ENCODE measurements at regions not wholly inside any gene's neighbourhood (a gene's known extent, or its start where the extent isn't known, plus 50 kb on each side); places are given as distances from the start of the nearest gene placed in this dataset.

- peak; percentile 41 for DNase-seq
Measured at GRCh38 chr9:107638521-107639310, 149.1 kb upstream of the KLF4 start.

GRCh38 chr9:107637421-107638420 is 148.2 kb upstream of the KLF4 start:
- peak; percentile 47 for DNase-seq

GRCh38 chr9:107636571-107637381 is 147.2 kb upstream of the KLF4 start:
- no peak for DNase-seq

GRCh38 chr9:107635803-107636174 is 146.2 kb upstream of the KLF4 start:
- DNase-seq, result no peak

GRCh38 chr9:107635101-107635802 is 145.7 kb upstream of the KLF4 start:
- DNase-seq, result no peak

- DNase-seq, result no peak
Measured at GRCh38 chr9:107633406-107633805, 143.8 kb upstream of the KLF4 start.

- no peak for DNase-seq
Measured at GRCh38 chr9:107632661-107633060, 143.1 kb upstream of the KLF4 start.

- DNase-seq, result no peak
Measured at GRCh38 chr9:107632216-107632615, 142.6 kb upstream of the KLF4 start.

GRCh38 chr9:107631788-107632187 is 142.2 kb upstream of the KLF4 start:
- DNase-seq, result no peak

- no peak for DNase-seq
Measured at GRCh38 chr9:107630156-107630555, 140.6 kb upstream of the KLF4 start.

- no peak for DNase-seq
Measured at GRCh38 chr9:107628444-107628843, 138.9 kb upstream of the KLF4 start.

GRCh38 chr9:107627781-107628180 is 138.2 kb upstream of the KLF4 start:
- DNase-seq, result no peak

GRCh38 chr9:107626118-107626517 is 136.5 kb upstream of the KLF4 start:
- no peak for DNase-seq

GRCh38 chr9:107625383-107625984 is 135.9 kb upstream of the KLF4 start:
- no peak for DNase-seq

- DNase-seq, result no peak
Measured at GRCh38 chr9:107624234-107624948, 134.8 kb upstream of the KLF4 start.

GRCh38 chr9:107621436-107621835 is 131.9 kb upstream of the KLF4 start:
- DNase-seq, result no peak

- no peak for DNase-seq
Measured at GRCh38 chr9:107620801-107621200, 131.2 kb upstream of the KLF4 start.

GRCh38 chr9:107620236-107620635 is 130.7 kb upstream of the KLF4 start:
- DNase-seq, result no peak

- DNase-seq, result no peak
Measured at GRCh38 chr9:107615321-107615720, 125.8 kb upstream of the KLF4 start.

- DNase-seq, result no peak
Measured at GRCh38 chr9:107614765-107615164, 125.2 kb upstream of the KLF4 start.

GRCh38 chr9:107613321-107613720 is 123.8 kb upstream of the KLF4 start:
- no peak for DNase-seq
